H9 (cell line): ENCODE measurements at regions not wholly inside any gene's neighbourhood (a gene's known extent, or its start where the extent isn't known, plus 50 kb on each side); places are given as distances from the start of the nearest gene placed in this dataset.

Source experiments
- DNase-seq: peaks from one replicate; pipeline ENCODE4 v3.0.0-alpha.2; 2017
- H2AFZ ChIP-seq: one replicate; pipeline ENCODE4 v1.6.1; 2013; ENCODE audit warnings: mild to moderate bottlenecking, low read length, control low read depth, moderate library complexity
- H2AK5ac ChIP-seq: 2 replicates; pipeline ENCODE4 v1.6.1; 2013; ENCODE audit warnings: low read length, control low read depth, mixed read lengths; ENCODE audit not compliant: insufficient read length
- H2BK120ac ChIP-seq: one replicate; pipeline ENCODE4 v1.6.1; 2013; ENCODE audit warnings: low read depth, mild to moderate bottlenecking, low read length, control low read depth, inconsistent platforms; ENCODE audit not compliant: poor library complexity, severe bottlenecking
- H2BK12ac ChIP-seq: 2 replicates; pipeline ENCODE4 v1.6.1; 2013; ENCODE audit warnings: low read length, control low read depth, mixed read lengths, low read depth; ENCODE audit not compliant: insufficient read length
- H2BK15ac ChIP-seq: 2 replicates; pipeline ENCODE4 v1.6.1; 2013; ENCODE audit warnings: low read depth, low read length, control low read depth
- H2BK20ac ChIP-seq: one replicate; pipeline ENCODE4 v1.6.1; 2013; ENCODE audit warnings: low read depth, mild to moderate bottlenecking, low read length, control low read depth, inconsistent platforms; ENCODE audit not compliant: poor library complexity, severe bottlenecking
- H2BK5ac ChIP-seq: 2 replicates; pipeline ENCODE4 v1.6.1; 2013; ENCODE audit warnings: low read length, control low read depth, mixed read lengths; ENCODE audit not compliant: insufficient read length
- H3K14ac ChIP-seq: 2 replicates; pipeline ENCODE4 v1.6.1; 2013; ENCODE audit warnings: low read length, control low read depth; ENCODE audit not compliant: insufficient read depth
- H3K18ac ChIP-seq: 2 replicates; pipeline ENCODE4 v1.6.1; 2013; ENCODE audit warnings: low read depth, mild to moderate bottlenecking, mixed read lengths, low read length, control low read depth; ENCODE audit not compliant: insufficient read length
- H3K23ac ChIP-seq: 2 replicates; pipeline ENCODE4 v1.6.1; 2013; ENCODE audit warnings: low read length, control low read depth, mixed read lengths, low read depth; ENCODE audit not compliant: insufficient read length
- H3K23me2 ChIP-seq: 2 replicates; pipeline ENCODE4 v1.6.1; 2013; ENCODE audit warnings: low read depth, mild to moderate bottlenecking, mixed read lengths, low read length, control low read depth; ENCODE audit not compliant: insufficient read length, poor library complexity, severe bottlenecking
- H3K27ac ChIP-seq: 2 replicates; pipeline ENCODE4 v1.5.1; 2013; ENCODE audit warnings: low read length, control low read depth, mixed read lengths, low read depth; ENCODE audit not compliant: insufficient read length
- H3K27me3 ChIP-seq: 2 replicates; pipeline ENCODE4 v1.6.1; 2013; ENCODE audit warnings: low read length, control low read depth, inconsistent platforms; ENCODE audit not compliant: insufficient read depth
- H3K4ac ChIP-seq: 2 replicates; pipeline ENCODE4 v1.6.1; 2013; ENCODE audit warnings: low read depth, mild to moderate bottlenecking, control low read depth, inconsistent platforms, low read length, moderate library complexity
- H3K4me1 ChIP-seq: 2 replicates; pipeline ENCODE4 v1.6.1; 2013; ENCODE audit warnings: low read length, control low read depth, inconsistent platforms; ENCODE audit not compliant: insufficient read depth
- H3K4me2 ChIP-seq: 2 replicates; pipeline ENCODE4 v1.6.1; 2013; ENCODE audit warnings: low read length, control low read depth, mixed read lengths; ENCODE audit not compliant: insufficient read length, insufficient read depth
- H3K56ac ChIP-seq: 2 replicates; pipeline ENCODE4 v1.6.1; 2013; ENCODE audit warnings: low read depth, mild to moderate bottlenecking, mixed read lengths, low read length, control low read depth; ENCODE audit not compliant: insufficient read length
- H3K79me1 ChIP-seq: 2 replicates; pipeline ENCODE4 v1.6.1; 2013; ENCODE audit warnings: low read depth, mild to moderate bottlenecking, moderate library complexity, low read length, control low read depth, inconsistent platforms; ENCODE audit not compliant: insufficient read depth, poor library complexity, severe bottlenecking
- H3K79me2 ChIP-seq: 2 replicates; pipeline ENCODE4 v1.6.1; 2013; ENCODE audit warnings: low read length, control low read depth, inconsistent platforms; ENCODE audit not compliant: insufficient read depth
- H3K9ac ChIP-seq: 2 replicates; pipeline ENCODE4 v1.6.1; 2013; ENCODE audit warnings: low read length, control low read depth, mixed read lengths; ENCODE audit not compliant: insufficient read length; ENCODE audit errors: extremely low read depth
- H3K9me3 ChIP-seq: one replicate; pipeline ENCODE4 v1.6.1; 2013; ENCODE audit warnings: low read depth, low read length, inconsistent platforms; ENCODE audit not compliant: control insufficient read depth
- H3T11ph ChIP-seq: one replicate; pipeline ENCODE4 v1.6.1; 2013; ENCODE audit warnings: mild to moderate bottlenecking, low read length, control low read depth, inconsistent platforms
- H4K20me1 ChIP-seq: one replicate; pipeline ENCODE4 v1.6.1; 2013; ENCODE audit not compliant: control insufficient read depth, insufficient read length, insufficient read depth
- H4K5ac ChIP-seq: 2 replicates; pipeline ENCODE4 v1.6.1; 2013; ENCODE audit warnings: low read depth, mild to moderate bottlenecking, mixed read lengths, low read length, control low read depth; ENCODE audit not compliant: insufficient read length
- H4K8ac ChIP-seq: replicated peaks from 2 replicates; pipeline ENCODE4 v1.6.1; 2013; ENCODE audit warnings: low read length, control low read depth, mixed read lengths, low read depth; ENCODE audit not compliant: insufficient read length
- H4K91ac ChIP-seq: 2 replicates; pipeline ENCODE4 v1.6.1; 2013; ENCODE audit warnings: low read depth, mild to moderate bottlenecking, moderate library complexity, mixed read lengths, low read length, control low read depth; ENCODE audit not compliant: insufficient read length
- H3K27ac Mint-ChIP-seq, 3 experiments: 2 replicates in 2 of 3; 3 replicates in 1 of 3; pipeline ENCODE4 v1.8.0; 2020 to 2021; ENCODE audit warnings: mixed read lengths in 3 of 3, mild to moderate bottlenecking in 1 of 3, moderate library complexity in 1 of 3
- H3K27me3 Mint-ChIP-seq: 2 replicates; pipeline ENCODE4 v1.8.0; 2021; ENCODE audit warnings: low read depth, mild to moderate bottlenecking, moderate library complexity, mixed read lengths
- H3K36me3 Mint-ChIP-seq, 3 experiments: 2 replicates in 2 of 3; 3 replicates in 1 of 3; pipeline ENCODE4 v1.8.0; 2020 to 2021; ENCODE audit warnings: low read depth in 3 of 3, mixed read lengths in 3 of 3; ENCODE audit not compliant: insufficient read depth in 1 of 3
- H3K4me1 Mint-ChIP-seq, 2 experiments: 2 replicates each; pipeline ENCODE4 v1.8.0; 2020; ENCODE audit warnings: mixed read lengths in 2 of 2
- H3K4me3 Mint-ChIP-seq, 2 experiments: 2 replicates in 1 of 2; 3 replicates in 1 of 2; pipeline ENCODE4 v1.8.0; 2020 to 2021; ENCODE audit warnings: mild to moderate bottlenecking in 2 of 2, mixed read lengths in 2 of 2, moderate library complexity in 1 of 2
- H3K9me3 Mint-ChIP-seq, 2 experiments: 2 replicates in 1 of 2; 3 replicates in 1 of 2; pipeline ENCODE4 v1.8.0; 2020; ENCODE audit warnings: mild to moderate bottlenecking in 2 of 2, mixed read lengths in 2 of 2, moderate library complexity in 1 of 2
- CTCF ChIP-seq: fragments of 200-600 bp; sonication (generic); conservative IDR thresholded peaks from 3 replicates; pipeline ENCODE4 v1.8.0; 2021; ENCODE audit warnings: antibody characterized with exemption, mild to moderate bottlenecking
- WGBS: extraction: QIAGEN DNeasy Blood & Tissue Kit; methylation state at CpG from one replicate; pipeline ENCODE4 v1.1.7; 2013; ENCODE audit warnings: missing lambda C conversion rate, low lambda C conversion rate, mixed read lengths; ENCODE audit not compliant: insufficient read length; ENCODE audit errors: extremely low coverage; 5-methylcytosine and 5-hydroxymethylcytosine counted together

DNA sequence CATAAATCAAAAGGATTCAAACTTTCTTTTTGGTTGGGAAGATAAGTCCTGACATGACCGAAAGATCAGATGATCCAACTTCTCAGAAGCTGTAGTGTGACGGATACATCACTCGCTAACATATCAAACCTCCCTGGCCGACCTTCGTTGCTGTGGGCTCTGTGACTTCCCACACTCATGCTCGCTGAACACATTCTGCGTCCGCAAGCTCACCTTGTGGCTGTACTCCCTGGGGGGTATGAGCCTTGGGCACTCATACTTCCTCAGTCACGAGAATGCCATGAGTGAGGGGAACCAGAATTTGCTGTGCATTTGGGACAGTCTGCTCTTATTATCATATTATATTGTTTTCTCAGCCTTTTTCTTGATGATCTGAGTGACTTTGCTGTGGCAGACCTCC, 105.4 kb downstream of the RWDD3 start:
- H3K4me3 Mint-ChIP-seq = no peak overlapping the region
- H4K20me1 ChIP-seq = no peaks in the 10 kb centered on the region
- no peak overlapping the region for H2BK12ac ChIP-seq
- no peaks in the 10 kb centered on the region for H3K79me1 ChIP-seq
- H3K14ac ChIP-seq = no peak overlapping the region
- no peak for TF ChIP-seq CTCF
- no peak overlapping the region for H3K27ac Mint-ChIP-seq
- H2AFZ ChIP-seq = no peak overlapping the region
- no peaks in the 10 kb centered on the region; a peak in 1 of 4 replicates for H3K4me1 Mint-ChIP-seq
- no peak for DNase-seq
- H3K27ac ChIP-seq = no peak overlapping the region
- no peaks in the 10 kb centered on the region for H3K9me3 Mint-ChIP-seq
- no peak overlapping the region for H3K9ac ChIP-seq
- H3K4ac ChIP-seq = no peak overlapping the region
- no peak overlapping the region for H3K4me2 ChIP-seq
- no peak overlapping the region for H2BK20ac ChIP-seq
- H3K23ac ChIP-seq = no peak overlapping the region
- no peak overlapping the region for H4K5ac ChIP-seq
- no peak overlapping the region for H3K18ac ChIP-seq
- no peak overlapping the region for H4K8ac ChIP-seq
- H2BK5ac ChIP-seq = no peak overlapping the region
- H2BK120ac ChIP-seq = no peak overlapping the region
- no peak overlapping the region for H2AK5ac ChIP-seq
- no peak overlapping the region for H3T11ph ChIP-seq
- H3K36me3 Mint-ChIP-seq = no peaks in the 10 kb centered on the region
- H3K9me3 ChIP-seq = no peaks in the 10 kb centered on the region
- H3K27me3 Mint-ChIP-seq = no peaks in the 10 kb centered on the region
- no peak overlapping the region for H4K91ac ChIP-seq
- no peaks in the 10 kb centered on the region for H3K79me2 ChIP-seq
- no peaks in the 10 kb centered on the region for H3K23me2 ChIP-seq
- H3K4me1 ChIP-seq = no peaks in the 10 kb centered on the region
- no peak overlapping the region for H2BK15ac ChIP-seq
- H3K56ac ChIP-seq = no peak overlapping the region
- no CpG with 5 or more reads among the region's 9 CpGs for WGBS
- no peaks in the 10 kb centered on the region for H3K27me3 ChIP-seq
